ENCODE measurements at regions not wholly inside any gene's neighbourhood (a gene's known extent, or its start where the extent isn't known, plus 50 kb on each side); places are given as distances from the start of the nearest gene placed in this dataset.

GRCh38 chr4:125428832-125429231 lies 114.1 kb downstream of the FAT4 start:
- BruUV-seq (replicated peaks) = no TSS peak
- 48% methylated on average over 2 of the region's 2 CpGs for WGBS (ENCODE audit: low lambda C conversion rate)
- DNase-seq (ENCODE audit: low spot score) (no peak), FAIRE-seq (no peak), ATAC-seq (no peak)
- H3K79me2 ChIP-seq (ENCODE audit: insufficient read depth, low read length) = no peaks in the 10 kb centered on the region
- H3K36me3 ChIP-seq (replicated peaks in 1 of 2; ENCODE audit: control insufficient read depth in 1 of 2, insufficient read depth in 2 of 2, low read length in 2 of 2) = no peaks in the 10 kb centered on the region
- no peaks in the 10 kb centered on the region for H4K20me1 ChIP-seq (ENCODE audit: insufficient read depth, low read length)
- TF ChIP-seq CENPBD1 (CRISPR knock-in tag; IDR thresholded peaks at IDR 0.05; ENCODE audit: borderline replicate concordance, low read depth) (no peak), ZNF446 (CRISPR knock-in tag; IDR thresholded peaks at IDR 0.05) (no peak), NKX3-1 (CRISPR knock-in tag; IDR thresholded peaks at IDR 0.05) (no peak), ZFAT (CRISPR knock-in tag; conservative IDR thresholded peaks at IDR 0.05) (no peak), PHF5A (CRISPR knock-in tag; IDR thresholded peaks at IDR 0.05; ENCODE audit: low read depth, unreplicated experiment) (no peak), ZNF563 (CRISPR knock-in tag; IDR thresholded peaks at IDR 0.05) (no peak), ATF3 (CRISPR knock-in tag; IDR thresholded peaks at IDR 0.05) (no peak), NR2F1 (CRISPR knock-in tag; IDR thresholded peaks at IDR 0.05) (no peak), ZNF484 (CRISPR knock-in tag; IDR thresholded peaks at IDR 0.05; ENCODE audit: borderline replicate concordance, low read depth) (no peak), THRA (CRISPR knock-in tag; IDR thresholded peaks at IDR 0.05; ENCODE audit: borderline replicate concordance) (no peak)
- no peak overlapping the region for H3K27ac ChIP-seq (ENCODE audit: extremely low read length, insufficient read depth, low read length)
- POLR2A ChIA-PET = no interaction called here
- in situ Hi-C loops (cut with HindIII; ENCODE audit: extremely low pct_ligation_motif_present, low pct_unique_long_range_greater_than_20kb) (no loop called here), intact Hi-C loops (cut with micrococcal nuclease; ENCODE audit: unreplicated experiment) (no loop called here)
- no peak overlapping the region for H3K9ac ChIP-seq (ENCODE audit: insufficient read depth, low read depth, low read length)
- no peaks in the 10 kb centered on the region for H3K4me1 ChIP-seq (ENCODE audit: insufficient read depth, low read length)
- CTCF ChIA-PET (ENCODE audit: low intra/inter-chr PET ratio, low total read pairs) = no interaction called here
- no peak overlapping the region for H3K4me3 ChIP-seq (replicated peaks in 1 of 3; ENCODE audit: insufficient read depth in 1 of 3, low read depth in 2 of 3, low read length in 3 of 3)
- no peak overlapping the region for H2AFZ ChIP-seq (ENCODE audit: low read length)
- no peaks in the 10 kb centered on the region for H3K9me3 ChIP-seq (ENCODE audit: low read length)
- no peaks in the 10 kb centered on the region for H3K27me3 ChIP-seq (ENCODE audit: control insufficient read depth in 1 of 2, insufficient read depth in 2 of 2, low read length in 2 of 2)
- no peak overlapping the region for H3K4me2 ChIP-seq (ENCODE audit: low read depth, low read length)
